CD14-positive monocyte (primary cell): ENCODE measurements at regions not wholly inside any gene's neighbourhood (a gene's known extent, or its start where the extent isn't known, plus 50 kb on each side); places are given as distances from the start of the nearest gene placed in this dataset.

ENCODE experiments used
- DNase-seq, 3 donors: peaks; one replicate each; pipeline ENCODE4 v3.0.0-alpha.2; 2011 to 2022
- H2AFZ ChIP-seq: 2 replicates; pipeline ENCODE4 v1.6.0; 2012; ENCODE audit warnings: mild to moderate bottlenecking, low read depth, low read length, inconsistent platforms; ENCODE audit not compliant: insufficient read depth, poor library complexity, severe bottlenecking
- H3K27ac ChIP-seq, 2 donors: 1 replicate in 1 of 2; 2 replicates in 1 of 2; pipeline ENCODE4 v1.5.1; 2012 to 2013; ENCODE audit warnings: low read length in 2 of 2, control low read depth in 1 of 2, inconsistent platforms in 1 of 2, low read depth in 1 of 2, mild to moderate bottlenecking in 1 of 2
- H3K27me3 ChIP-seq, 2 donors: one replicate each; pipeline versions ENCODE4 v1.6.0 to v1.6.1; 2011 to 2013; ENCODE audit warnings: low read length in 2 of 2; ENCODE audit not compliant: control insufficient read depth in 2 of 2, insufficient read depth in 2 of 2
- H3K36me3 ChIP-seq, 2 donors: replicated peaks in 1 of 2; 1 replicate in 1 of 2; 2 replicates in 1 of 2; pipeline versions ENCODE4 v1.5.1 to v1.6.1; 2012 to 2013; ENCODE audit warnings: low read length in 2 of 2, control low read depth in 1 of 2, inconsistent platforms in 1 of 2, mild to moderate bottlenecking in 1 of 2; ENCODE audit not compliant: insufficient read depth in 2 of 2, control insufficient read depth in 1 of 2
- H3K4me1 ChIP-seq, 2 donors: 1 replicate in 1 of 2; 2 replicates in 1 of 2; pipeline versions ENCODE4 v1.5.1 to v1.6.1; 2012 to 2013; ENCODE audit warnings: low read length in 2 of 2, control low read depth in 1 of 2, inconsistent platforms in 1 of 2, mild to moderate bottlenecking in 1 of 2, moderate library complexity in 1 of 2; ENCODE audit not compliant: insufficient read depth in 2 of 2, control insufficient read depth in 1 of 2
- H3K4me2 ChIP-seq: replicated peaks from 2 replicates; pipeline ENCODE3; 2012; ENCODE audit warnings: low read length, moderate library complexity, mild to moderate bottlenecking; ENCODE audit not compliant: poor library complexity, severe bottlenecking; ENCODE audit errors: extremely low read depth
- H3K4me3 ChIP-seq, 3 experiments: fragments of 200-600 bp in 1 of 3; sonication (generic) in 1 of 3; replicated peaks in 1 of 3; 1 replicate in 2 of 3; 2 replicates in 1 of 3; pipeline ENCODE4 v1.5.1; 2011 to 2013; ENCODE audit warnings: low read length in 3 of 3, mild to moderate bottlenecking in 3 of 3, control low read depth in 2 of 3, low read depth in 2 of 3, inconsistent platforms in 1 of 3, moderate library complexity in 1 of 3
- H3K79me2 ChIP-seq: 2 replicates; pipeline ENCODE4 v1.6.0; 2012; ENCODE audit warnings: mild to moderate bottlenecking, control low read depth, inconsistent platforms, low read length, moderate library complexity; ENCODE audit not compliant: insufficient read depth
- H3K9ac ChIP-seq: 2 replicates; pipeline ENCODE4 v1.6.0; 2017; ENCODE audit warnings: low read length, mild to moderate bottlenecking; ENCODE audit not compliant: insufficient read depth, poor library complexity, severe bottlenecking
- H3K9me3 ChIP-seq, 2 donors: replicated peaks in 1 of 2; 1 replicate in 1 of 2; 2 replicates in 1 of 2; pipeline versions ENCODE4 v1.5.1 to v1.6.1; 2012 to 2013; ENCODE audit warnings: low read length in 2 of 2, control low read depth in 1 of 2; ENCODE audit not compliant: control insufficient read depth in 1 of 2, insufficient read depth in 1 of 2
- H4K20me1 ChIP-seq: 2 replicates; pipeline ENCODE4 v1.6.0; 2012; ENCODE audit warnings: mild to moderate bottlenecking, low read length, control low read depth, moderate library complexity; ENCODE audit not compliant: insufficient read depth
- H3K27ac Mint-ChIP-seq, 7 donors: one replicate each; pipeline ENCODE4 v1.8.0; 2020; ENCODE audit warnings: mild to moderate bottlenecking in 7 of 7, mixed read lengths in 7 of 7, moderate library complexity in 6 of 7, inconsistent platforms in 2 of 7
- H3K27me3 Mint-ChIP-seq, 3 donors: one replicate each; pipeline ENCODE4 v1.8.0; 2021 to 2022; ENCODE audit warnings: low read depth in 3 of 3, mild to moderate bottlenecking in 3 of 3, mixed read lengths in 3 of 3, moderate library complexity in 3 of 3, inconsistent platforms in 1 of 3
- H3K36me3 Mint-ChIP-seq, 2 donors: one replicate each; pipeline ENCODE4 v1.8.0; 2020; ENCODE audit warnings: mixed read lengths in 2 of 2, inconsistent platforms in 1 of 2, mild to moderate bottlenecking in 1 of 2
- H3K4me1 Mint-ChIP-seq: one replicate; pipeline ENCODE4 v1.8.0; 2020; ENCODE audit warnings: mild to moderate bottlenecking, mixed read lengths
- H3K4me3 Mint-ChIP-seq, 2 donors: one replicate each; pipeline ENCODE4 v1.8.0; 2020; ENCODE audit warnings: mild to moderate bottlenecking in 2 of 2, mixed read lengths in 2 of 2, moderate library complexity in 1 of 2
- H3K9me3 Mint-ChIP-seq, 7 donors: one replicate each; pipeline ENCODE4 v1.8.0; 2020 to 2022; ENCODE audit warnings: mixed read lengths in 7 of 7, mild to moderate bottlenecking in 6 of 7, moderate library complexity in 6 of 7, inconsistent platforms in 2 of 7
- WGBS: methylation state at CpG from one replicate; pipeline ENCODE4 v1.1.5; 2013; ENCODE audit warnings: missing lambda C conversion rate; ENCODE audit not compliant: insufficient coverage; 5-methylcytosine and 5-hydroxymethylcytosine counted together
- intact Hi-C, 2 donors: fragments of 100-400 bp; cut with micrococcal nuclease; formaldehyde crosslinking; loops; one replicate each; pipeline versions ENCODE4 v1.15.0 to v1.15.1; 2023
- TF ChIP-seq, protein P1 (sequence below): fragments of 200-600 bp; IDR thresholded peaks from one replicate; pipeline ENCODE4 v1.8.0; 2022; ENCODE audit warnings: antibody characterized with exemption, mild to moderate bottlenecking

DNA sequence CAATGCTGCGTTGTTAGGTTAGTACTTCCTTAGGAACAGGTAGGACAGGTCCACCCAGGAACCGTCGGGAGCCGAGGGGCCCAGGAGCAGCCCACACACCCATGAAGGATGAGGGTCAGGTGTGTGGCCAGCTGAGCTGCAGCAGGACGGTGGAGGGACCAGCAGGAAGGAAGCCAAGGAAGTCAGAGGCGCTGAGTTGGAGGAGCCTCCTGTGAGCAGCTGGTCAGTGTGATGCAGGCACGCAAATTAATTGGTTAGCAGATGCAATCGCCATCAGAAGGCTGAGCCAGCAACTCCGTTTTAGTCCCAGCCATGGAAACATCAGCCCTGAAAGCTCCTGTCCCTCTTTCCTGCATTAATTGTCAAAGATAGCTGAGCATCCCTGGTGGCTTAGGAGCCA is 114.9 kb upstream of the SOX1 start:
- H3K36me3 Mint-ChIP-seq = no peaks in the 10 kb centered on the region
- H3K4me1 ChIP-seq = no peaks in the 10 kb centered on the region
- no peak overlapping the region for H3K4me3 Mint-ChIP-seq
- intact Hi-C loops = no loop called here
- H3K79me2 ChIP-seq = no peaks in the 10 kb centered on the region
- no peak overlapping the region for H3K9ac ChIP-seq
- peaks cover 9 to 36% (median 31%) of the 10 kb centered on the region in 7 donors for H3K9me3 Mint-ChIP-seq
- H3K27me3 Mint-ChIP-seq = peaks cover 0 to 1% (median 0%) of the 10 kb centered on the region in 3 donors
- no peak overlapping the region for H3K4me2 ChIP-seq
- 82% methylated on average over 7 of the region's 9 CpGs for WGBS
- no peak overlapping the region for H3K27ac ChIP-seq
- no peak overlapping the region for H3K27ac Mint-ChIP-seq
- TF ChIP-seq, protein P1, sequence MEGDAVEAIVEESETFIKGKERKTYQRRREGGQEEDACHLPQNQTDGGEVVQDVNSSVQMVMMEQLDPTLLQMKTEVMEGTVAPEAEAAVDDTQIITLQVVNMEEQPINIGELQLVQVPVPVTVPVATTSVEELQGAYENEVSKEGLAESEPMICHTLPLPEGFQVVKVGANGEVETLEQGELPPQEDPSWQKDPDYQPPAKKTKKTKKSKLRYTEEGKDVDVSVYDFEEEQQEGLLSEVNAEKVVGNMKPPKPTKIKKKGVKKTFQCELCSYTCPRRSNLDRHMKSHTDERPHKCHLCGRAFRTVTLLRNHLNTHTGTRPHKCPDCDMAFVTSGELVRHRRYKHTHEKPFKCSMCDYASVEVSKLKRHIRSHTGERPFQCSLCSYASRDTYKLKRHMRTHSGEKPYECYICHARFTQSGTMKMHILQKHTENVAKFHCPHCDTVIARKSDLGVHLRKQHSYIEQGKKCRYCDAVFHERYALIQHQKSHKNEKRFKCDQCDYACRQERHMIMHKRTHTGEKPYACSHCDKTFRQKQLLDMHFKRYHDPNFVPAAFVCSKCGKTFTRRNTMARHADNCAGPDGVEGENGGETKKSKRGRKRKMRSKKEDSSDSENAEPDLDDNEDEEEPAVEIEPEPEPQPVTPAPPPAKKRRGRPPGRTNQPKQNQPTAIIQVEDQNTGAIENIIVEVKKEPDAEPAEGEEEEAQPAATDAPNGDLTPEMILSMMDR = no peak
- DNase-seq = no peak
- H4K20me1 ChIP-seq = no peaks in the 10 kb centered on the region
- H3K4me3 ChIP-seq = no peak overlapping the region
- no peaks in the 10 kb centered on the region for H3K27me3 ChIP-seq
- H3K9me3 ChIP-seq = peaks cover 31 to 59% of the 10 kb centered on the region in 2 donors
- no peaks in the 10 kb centered on the region for H3K4me1 Mint-ChIP-seq
- H3K36me3 ChIP-seq = no peaks in the 10 kb centered on the region
- no peak overlapping the region for H2AFZ ChIP-seq

DNA sequence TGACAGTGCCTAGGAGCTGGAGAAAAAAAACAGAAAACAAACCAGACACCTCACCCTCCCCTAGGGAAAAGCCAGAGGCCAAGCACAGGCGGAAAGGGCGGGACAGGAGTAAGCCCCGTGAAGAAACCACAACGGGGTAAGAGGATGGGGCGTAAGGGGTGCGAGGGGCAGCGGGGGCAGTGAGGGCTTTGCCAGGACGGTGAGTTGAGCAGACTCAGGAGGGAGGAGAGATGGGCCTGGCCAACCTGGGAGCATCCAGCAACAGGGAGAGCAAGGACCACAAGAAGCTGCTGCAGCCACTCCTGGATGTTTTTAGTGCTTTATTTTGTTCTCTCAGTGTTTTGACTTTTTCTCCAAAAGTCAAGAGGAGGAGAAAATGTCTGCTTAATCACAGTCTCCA is 114.1 kb upstream of the SOX1 start:
- Mint-ChIP-seq H3K4me3 (no peak overlapping the region), H3K36me3 (no peaks in the 10 kb centered on the region), H3K27ac (peak overlapping the region in 1 of 7 donors; percentile 12), H3K4me1 (no peaks in the 10 kb centered on the region), H3K9me3 (peaks cover 9 to 36% (median 31%) of the 10 kb centered on the region in 7 donors), H3K27me3 (peaks cover 0 to 1% (median 0%) of the 10 kb centered on the region in 3 donors)
- TF ChIP-seq, protein P1 = no peak
- Histone ChIP-seq H3K4me2 (no peak overlapping the region), H3K9me3 (peaks cover 31 to 60% of the 10 kb centered on the region in 2 donors), H3K4me1 (no peaks in the 10 kb centered on the region), H3K4me3 (no peak overlapping the region), H3K27me3 (no peaks in the 10 kb centered on the region), H3K27ac (no peak overlapping the region), H3K79me2 (no peaks in the 10 kb centered on the region), H3K36me3 (no peaks in the 10 kb centered on the region), H4K20me1 (no peaks in the 10 kb centered on the region), H3K9ac (no peak overlapping the region), H2AFZ (no peak overlapping the region)
- DNase-seq = no peak
- intact Hi-C loops = no loop called here
- 79% methylated on average over 8 of the region's 8 CpGs for WGBS
